HCT116 (cell line): ENCODE measurements at regions not wholly inside any gene's neighbourhood (a gene's known extent, or its start where the extent isn't known, plus 50 kb on each side); places are given as distances from the start of the nearest gene placed in this dataset.

Experiments used
- CTCF ChIP-seq, 3 experiments: fragments of 200-600 bp in 1 of 3; sonication (generic) in 1 of 3; IDR thresholded peaks in 2 of 3; conservative IDR thresholded peaks in 1 of 3; 2 replicates each; pipeline ENCODE4 v1.5.1; 2012 to 2017; ENCODE audit warnings: low read depth in 2 of 3, low read length in 2 of 3, antibody characterized with exemption in 1 of 3, borderline replicate concordance in 1 of 3, control low read depth in 1 of 3, mild to moderate bottlenecking in 1 of 3, mixed read lengths in 1 of 3, mixed run types in 1 of 3, moderate library complexity in 1 of 3; ENCODE audit not compliant: insufficient read depth in 1 of 3
- JUND ChIP-seq: IDR thresholded peaks from 2 replicates; pipeline ENCODE4 v1.6.1; 2012
- POLR2A ChIP-seq: IDR thresholded peaks from 2 replicates; pipeline ENCODE4 v1.7.0; 2011; ENCODE audit warnings: borderline replicate concordance; ENCODE audit not compliant: insufficient read depth, insufficient read length; ENCODE audit errors: extremely low read depth
- RAD21 ChIP-seq: IDR thresholded peaks from 2 replicates; pipeline ENCODE4 v1.6.1; 2012; ENCODE audit warnings: low read depth, mild to moderate bottlenecking

- no peak for TF ChIP-seq JUND
- no peak for TF ChIP-seq CTCF (IDR thresholded peaks at IDR 0.05 in 2 of 3, conservative IDR thresholded peaks at IDR 0.05 in 1 of 3; ENCODE audit: borderline replicate concordance in 1 of 3, insufficient read depth in 1 of 3, low read depth in 2 of 3, low read length in 2 of 3)
- TF ChIP-seq RAD21, result no peak
- no peak for TF ChIP-seq POLR2A
Measured at GRCh38 chr4:185992585-185992984, 76.4 kb upstream of the TLR3 start.
